ENCODE measurements at regions not wholly inside any gene's neighbourhood (a gene's known extent, or its start where the extent isn't known, plus 50 kb on each side); places are given as distances from the start of the nearest gene placed in this dataset.

DNA sequence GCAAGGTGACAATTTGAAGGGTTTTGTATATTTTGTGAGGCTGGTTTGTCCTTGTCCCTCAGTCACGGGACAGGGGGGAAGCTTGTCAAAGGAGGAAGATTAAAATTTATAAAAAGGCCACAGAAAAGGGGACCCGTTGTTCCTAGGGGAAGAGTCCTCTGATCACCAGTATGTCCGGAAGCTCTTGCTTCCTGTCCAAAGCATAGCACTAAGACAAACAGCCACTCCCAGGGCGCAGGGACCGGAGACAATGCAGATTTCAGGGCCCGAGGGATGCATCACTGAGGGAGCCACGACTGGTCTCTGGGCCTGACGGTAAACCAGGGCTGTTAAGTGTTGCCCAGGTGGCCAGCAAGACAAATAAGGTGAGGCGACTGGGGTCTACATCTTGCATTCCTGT is 95.2 kb downstream of the MAF start:
- TF ChIP-seq RAD21 (IDR thresholded peaks at IDR 0.05; ENCODE audit: low read length) = no peak
- TF ChIP-seq, protein P1, sequence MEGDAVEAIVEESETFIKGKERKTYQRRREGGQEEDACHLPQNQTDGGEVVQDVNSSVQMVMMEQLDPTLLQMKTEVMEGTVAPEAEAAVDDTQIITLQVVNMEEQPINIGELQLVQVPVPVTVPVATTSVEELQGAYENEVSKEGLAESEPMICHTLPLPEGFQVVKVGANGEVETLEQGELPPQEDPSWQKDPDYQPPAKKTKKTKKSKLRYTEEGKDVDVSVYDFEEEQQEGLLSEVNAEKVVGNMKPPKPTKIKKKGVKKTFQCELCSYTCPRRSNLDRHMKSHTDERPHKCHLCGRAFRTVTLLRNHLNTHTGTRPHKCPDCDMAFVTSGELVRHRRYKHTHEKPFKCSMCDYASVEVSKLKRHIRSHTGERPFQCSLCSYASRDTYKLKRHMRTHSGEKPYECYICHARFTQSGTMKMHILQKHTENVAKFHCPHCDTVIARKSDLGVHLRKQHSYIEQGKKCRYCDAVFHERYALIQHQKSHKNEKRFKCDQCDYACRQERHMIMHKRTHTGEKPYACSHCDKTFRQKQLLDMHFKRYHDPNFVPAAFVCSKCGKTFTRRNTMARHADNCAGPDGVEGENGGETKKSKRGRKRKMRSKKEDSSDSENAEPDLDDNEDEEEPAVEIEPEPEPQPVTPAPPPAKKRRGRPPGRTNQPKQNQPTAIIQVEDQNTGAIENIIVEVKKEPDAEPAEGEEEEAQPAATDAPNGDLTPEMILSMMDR (conservative IDR thresholded peaks at IDR 0.05; ENCODE audit: low read depth, low read length) = no peak
- no peak for TF ChIP-seq BHLHE40 (IDR thresholded peaks at IDR 0.05; ENCODE audit: low read depth, low read length)
- TF ChIP-seq SMC3 (IDR thresholded peaks at IDR 0.05; ENCODE audit: low read depth, low read length) = no peak
- no peak for TF ChIP-seq POLR2A (IDR thresholded peaks at IDR 0.05; ENCODE audit: low read depth, low read length)
- TF ChIP-seq FOS (IDR thresholded peaks at IDR 0.05; ENCODE audit: low read depth, low read length) = no peak
- TF ChIP-seq MAFK (IDR thresholded peaks at IDR 0.05; ENCODE audit: low read depth, low read length) = no peak
- TF ChIP-seq, protein P2, sequence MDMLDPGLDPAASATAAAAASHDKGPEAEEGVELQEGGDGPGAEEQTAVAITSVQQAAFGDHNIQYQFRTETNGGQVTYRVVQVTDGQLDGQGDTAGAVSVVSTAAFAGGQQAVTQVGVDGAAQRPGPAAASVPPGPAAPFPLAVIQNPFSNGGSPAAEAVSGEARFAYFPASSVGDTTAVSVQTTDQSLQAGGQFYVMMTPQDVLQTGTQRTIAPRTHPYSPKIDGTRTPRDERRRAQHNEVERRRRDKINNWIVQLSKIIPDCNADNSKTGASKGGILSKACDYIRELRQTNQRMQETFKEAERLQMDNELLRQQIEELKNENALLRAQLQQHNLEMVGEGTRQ (IDR thresholded peaks at IDR 0.05; ENCODE audit: low read depth, low read length) = no peak
- TF ChIP-seq, protein P3, sequence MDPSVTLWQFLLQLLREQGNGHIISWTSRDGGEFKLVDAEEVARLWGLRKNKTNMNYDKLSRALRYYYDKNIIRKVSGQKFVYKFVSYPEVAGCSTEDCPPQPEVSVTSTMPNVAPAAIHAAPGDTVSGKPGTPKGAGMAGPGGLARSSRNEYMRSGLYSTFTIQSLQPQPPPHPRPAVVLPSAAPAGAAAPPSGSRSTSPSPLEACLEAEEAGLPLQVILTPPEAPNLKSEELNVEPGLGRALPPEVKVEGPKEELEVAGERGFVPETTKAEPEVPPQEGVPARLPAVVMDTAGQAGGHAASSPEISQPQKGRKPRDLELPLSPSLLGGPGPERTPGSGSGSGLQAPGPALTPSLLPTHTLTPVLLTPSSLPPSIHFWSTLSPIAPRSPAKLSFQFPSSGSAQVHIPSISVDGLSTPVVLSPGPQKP (IDR thresholded peaks at IDR 0.05; ENCODE audit: borderline replicate concordance, low read depth, low read length) = no peak
- no peak for TF ChIP-seq MXI1 (IDR thresholded peaks at IDR 0.05; ENCODE audit: borderline replicate concordance, low read depth, low read length)
- no peak for TF ChIP-seq CEBPB (IDR thresholded peaks at IDR 0.05; ENCODE audit: low read depth, low read length)
